GM18517 (cell line): ENCODE measurements at regions not wholly inside any gene's neighbourhood (a gene's known extent, or its start where the extent isn't known, plus 50 kb on each side); places are given as distances from the start of the nearest gene placed in this dataset.
"Not testable (repeated sequence)": the region's sequence is repeated elsewhere in the genome, so short reads cannot be mapped to it uniquely, and the experiment has no call there.

Source experiments
- ATAC-seq: cut with Tn5 transposase; IDR thresholded peaks from one replicate; pipeline ENCODE4 v1.9.1; 2021; ENCODE audit warnings: mild to moderate bottlenecking, moderate library complexity; ENCODE audit not compliant: unreplicated experiment

- no peak for ATAC-seq
Observed at GRCh38 chrX:150118476-150118875, 180.2 kb upstream of the EOLA2 start.

DNA sequence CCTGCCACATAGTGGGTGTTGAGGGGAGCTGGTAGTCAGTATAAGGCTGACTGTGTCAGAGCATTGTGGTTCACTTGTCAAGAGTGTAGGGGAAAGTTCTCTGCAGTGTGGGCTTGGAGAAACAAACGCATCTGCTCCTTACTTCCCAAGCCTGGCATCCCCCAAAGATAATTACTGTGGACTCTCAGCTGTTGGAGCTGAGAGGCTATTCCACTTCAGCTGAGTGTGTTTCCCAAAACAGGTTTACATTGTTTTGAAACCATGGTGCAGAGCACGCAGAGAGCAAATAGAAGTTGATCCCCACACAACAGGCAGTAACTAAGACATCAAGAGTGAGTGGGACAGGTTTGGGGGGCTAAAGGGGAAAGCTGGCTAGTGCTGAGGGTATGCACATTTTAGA, 181.0 kb upstream of the EOLA2 start:
- ATAC-seq, result no peak

GRCh38 chrX:150125045-150125444, 186.8 kb upstream of the EOLA2 start:
- ATAC-seq, result not testable (repeated sequence)

DNA sequence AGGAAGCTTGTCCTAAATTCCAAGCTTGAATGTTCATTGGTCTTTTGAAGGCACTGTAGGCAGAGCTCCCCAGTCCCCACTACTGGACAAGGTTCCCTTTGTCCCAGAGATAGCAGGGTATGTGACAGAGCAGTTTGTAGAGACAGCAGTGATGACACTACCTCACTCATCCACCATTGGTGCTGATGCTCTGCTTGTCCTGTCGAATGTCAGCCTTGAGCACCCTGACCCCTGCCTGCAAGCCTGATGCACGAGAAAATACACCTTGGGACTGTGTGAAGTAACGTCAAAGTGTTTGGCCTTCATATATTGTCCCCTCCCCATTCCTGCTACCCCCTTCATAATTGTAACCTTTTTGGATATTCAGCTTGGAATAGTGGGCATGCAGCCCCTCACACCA, 188.9 kb upstream of the EOLA2 start:
- ATAC-seq, result no peak

DNA sequence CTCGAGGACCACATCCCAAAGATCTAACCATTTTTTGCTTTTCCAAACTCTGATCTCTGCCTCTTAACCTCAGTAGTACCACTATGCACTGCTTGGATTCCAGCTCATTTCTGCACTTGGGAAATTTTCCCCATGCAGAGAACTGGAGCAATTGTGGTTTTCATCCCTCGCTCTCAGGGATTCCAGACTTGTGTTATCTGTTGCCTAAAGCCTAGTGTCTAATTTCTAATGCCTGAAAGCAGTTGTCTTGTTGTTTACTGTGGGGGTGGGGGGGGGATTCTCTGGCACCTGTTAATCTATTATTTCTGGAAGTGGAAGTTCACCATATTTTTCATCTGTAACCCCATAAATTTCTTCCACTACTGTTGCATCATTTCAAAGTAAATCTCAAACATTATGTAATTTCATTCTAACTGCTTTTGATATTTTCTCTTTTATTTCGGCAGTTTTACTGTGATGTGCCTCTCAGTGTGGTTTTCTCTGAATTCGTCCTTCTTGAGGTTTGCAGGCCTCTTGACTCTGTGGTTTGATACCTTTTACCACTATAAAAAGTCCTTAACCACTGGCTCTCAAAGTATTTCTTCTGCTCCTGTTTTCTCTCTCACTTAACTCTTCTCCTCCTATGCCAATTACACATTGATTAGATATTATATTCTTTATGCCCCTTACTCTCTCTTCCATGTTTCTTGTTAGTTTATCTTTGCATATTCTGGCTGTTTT, 205.6 kb upstream of the EOLA2 start:
- no peak for ATAC-seq

DNA sequence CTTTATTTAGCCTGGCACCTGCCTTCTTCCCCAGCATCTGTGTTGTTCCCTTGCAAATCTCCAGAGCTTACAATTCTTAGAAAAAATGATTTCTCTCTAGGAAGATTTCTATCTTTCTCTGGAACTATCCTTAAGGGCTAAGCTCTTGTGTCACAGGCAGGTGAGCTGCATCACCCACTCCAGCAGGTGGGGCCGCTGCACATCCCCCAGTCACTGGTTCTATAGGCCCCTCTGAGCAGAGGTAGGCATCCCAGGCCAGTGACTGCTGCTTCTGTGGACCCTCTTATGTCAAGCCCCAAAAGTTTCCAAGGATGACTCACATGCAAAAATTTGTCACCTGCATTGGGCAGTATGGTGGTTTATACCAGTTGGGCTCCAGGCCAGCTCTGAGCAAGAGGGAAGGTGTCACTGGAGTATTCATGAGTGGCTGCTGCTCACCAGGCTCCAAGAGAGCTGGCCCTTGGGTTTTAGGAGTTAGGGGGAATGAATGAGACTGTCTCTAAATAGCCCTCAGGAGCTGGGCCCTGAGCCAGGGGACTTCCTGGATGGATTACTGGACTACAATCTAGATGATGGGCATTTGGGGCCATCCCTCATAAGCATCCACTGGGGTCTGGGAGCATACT, 208.1 kb upstream of the EOLA2 start:
- ATAC-seq, result no peak

GRCh38 chrX:150148749-150149672, 210.7 kb upstream of the EOLA2 start:
- ATAC-seq, result no peak

DNA sequence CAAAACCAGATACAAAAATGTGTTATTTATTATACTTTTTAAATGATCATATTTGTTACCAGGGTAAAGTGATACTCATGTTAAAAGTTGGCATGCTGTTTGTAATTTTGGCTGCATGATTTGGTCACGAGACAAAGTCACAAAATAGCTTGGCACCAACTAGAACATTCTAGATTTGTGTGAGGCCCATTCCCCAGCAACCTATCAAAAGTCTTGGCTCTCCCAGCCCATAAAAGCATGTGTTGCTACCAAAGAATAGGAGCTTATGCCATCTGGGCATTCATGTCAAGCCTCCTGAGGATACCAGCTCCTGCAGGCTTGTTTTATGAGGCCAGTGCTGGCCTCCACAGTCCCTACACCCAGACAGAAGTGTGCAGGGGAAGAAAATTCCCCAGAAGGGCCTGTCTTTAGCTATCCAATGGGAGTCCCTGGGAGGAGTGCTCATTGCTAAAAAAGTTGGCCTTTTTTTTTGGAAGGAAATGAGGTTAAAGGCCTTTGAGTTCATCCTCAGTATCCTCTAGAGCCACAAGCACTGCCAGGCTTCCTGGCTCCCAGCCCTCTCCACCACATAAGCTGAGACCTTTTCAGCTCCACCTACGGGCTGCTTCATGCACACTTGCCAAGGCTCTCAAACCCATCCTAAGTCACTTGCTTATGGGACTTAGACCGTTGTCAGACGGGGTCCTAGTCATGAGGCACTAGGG, 211.9 kb upstream of the EOLA2 start:
- ATAC-seq, result no peak

DNA sequence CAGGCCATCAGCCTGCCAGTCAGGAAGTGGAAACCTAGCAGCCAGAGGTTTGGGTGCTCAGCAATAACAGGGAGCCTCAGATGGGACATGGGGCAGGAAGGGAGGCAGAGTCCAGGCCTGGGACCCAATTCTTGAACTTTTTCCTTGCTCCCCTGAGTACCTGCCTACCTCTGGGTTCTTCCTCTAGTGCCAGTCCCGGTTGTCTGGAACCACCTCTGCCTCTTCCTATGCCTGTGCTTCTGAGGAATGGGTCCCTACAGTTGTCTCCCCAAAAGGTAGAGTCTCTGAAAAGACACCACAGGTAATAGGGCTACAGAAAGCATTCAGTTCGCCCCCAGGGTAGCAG, 212.4 kb upstream of the MAMLD1 start:
- no peak for ATAC-seq

DNA sequence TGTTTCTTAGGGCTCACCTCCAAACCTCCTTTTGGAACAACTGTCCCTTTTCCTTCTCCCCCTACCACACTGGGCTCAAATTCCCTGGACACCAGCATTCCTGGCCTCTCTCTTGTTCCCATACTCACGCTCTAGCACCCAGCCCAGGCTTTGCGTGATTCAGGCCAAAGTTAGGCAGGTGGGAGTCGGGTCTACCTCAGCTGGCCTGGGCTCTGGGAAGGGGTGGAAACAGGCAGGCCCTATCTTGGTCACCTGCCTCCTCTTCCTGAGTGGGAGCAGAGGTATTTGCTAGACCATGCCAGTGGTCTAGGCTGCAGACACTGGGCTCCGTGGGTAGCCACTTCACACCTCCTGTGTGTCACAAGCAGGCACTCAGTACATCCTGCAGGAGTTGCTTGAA, 211.1 kb upstream of the MAMLD1 start:
- no peak for ATAC-seq

DNA sequence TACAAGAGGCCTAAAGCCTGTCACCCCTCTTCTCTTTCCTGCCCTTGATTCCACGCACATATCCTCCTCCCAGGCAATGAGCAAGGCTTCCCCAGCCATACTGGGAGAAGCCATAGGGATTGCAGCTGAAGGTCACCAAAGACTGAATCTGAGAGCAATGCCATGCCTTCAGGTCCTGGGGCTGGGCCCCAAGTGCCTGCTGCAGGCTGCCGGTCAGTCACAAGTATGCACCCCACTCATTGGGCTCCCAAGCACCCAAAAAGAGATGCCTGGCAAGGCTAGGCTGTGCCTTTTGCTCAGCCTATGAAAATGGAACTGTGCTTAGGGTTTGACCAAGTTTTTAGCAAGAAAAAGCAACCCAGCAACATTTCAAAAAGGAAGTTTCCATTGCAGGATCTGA, 210.6 kb upstream of the MAMLD1 start:
- ATAC-seq, result no peak

DNA sequence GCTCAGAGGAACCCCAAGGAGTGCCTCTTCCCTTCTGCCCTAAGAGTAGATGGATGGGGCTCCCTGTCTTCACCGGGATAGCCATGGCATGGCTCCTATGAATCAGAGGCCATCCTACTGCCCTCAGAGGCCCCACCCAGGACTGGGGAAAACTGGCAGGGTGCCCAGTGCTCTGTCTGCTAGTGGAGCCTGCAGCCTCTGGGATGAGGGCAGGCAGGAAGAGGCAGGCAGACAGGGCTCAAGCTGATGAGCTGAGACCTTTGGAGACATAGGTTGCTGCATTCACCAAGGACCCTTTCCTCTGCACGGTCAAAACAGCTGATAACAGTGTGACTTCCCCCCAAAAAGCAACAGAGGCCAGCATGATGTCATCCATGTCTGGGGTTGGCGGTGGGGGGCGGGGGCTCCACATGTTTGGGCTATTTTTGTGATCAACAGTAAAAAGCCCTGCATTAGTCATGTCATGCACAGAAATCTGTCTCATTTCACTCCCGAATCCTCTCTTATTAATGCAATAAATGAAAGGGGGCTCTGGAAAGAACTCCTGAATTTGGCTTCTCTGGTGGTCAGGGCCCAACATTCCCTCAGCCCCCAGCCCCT, 207.6 kb upstream of the MAMLD1 start:
- no peak for ATAC-seq

DNA sequence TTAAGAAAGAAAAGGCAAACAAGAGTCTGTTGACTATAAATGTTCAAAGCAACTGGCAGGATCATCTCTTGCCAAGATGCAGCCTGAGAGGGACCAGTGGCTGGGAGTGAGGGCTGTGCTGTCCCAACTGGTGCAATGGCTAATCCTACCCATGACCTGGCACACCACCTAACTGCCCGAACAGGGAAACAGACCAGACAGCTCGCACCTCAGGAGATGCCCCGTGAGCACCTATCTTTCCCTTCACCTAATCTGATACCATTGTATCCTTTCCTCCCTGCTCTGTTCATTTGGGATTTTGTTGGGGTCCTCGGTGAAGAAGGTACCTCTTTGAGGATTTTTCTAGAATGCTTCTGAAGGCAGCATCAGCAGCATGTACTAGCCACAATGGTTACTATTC, 206.5 kb upstream of the MAMLD1 start:
- no peak for ATAC-seq

GRCh38 chrX:150157291-150157690, 205.8 kb upstream of the MAMLD1 start:
- ATAC-seq, result no peak

DNA sequence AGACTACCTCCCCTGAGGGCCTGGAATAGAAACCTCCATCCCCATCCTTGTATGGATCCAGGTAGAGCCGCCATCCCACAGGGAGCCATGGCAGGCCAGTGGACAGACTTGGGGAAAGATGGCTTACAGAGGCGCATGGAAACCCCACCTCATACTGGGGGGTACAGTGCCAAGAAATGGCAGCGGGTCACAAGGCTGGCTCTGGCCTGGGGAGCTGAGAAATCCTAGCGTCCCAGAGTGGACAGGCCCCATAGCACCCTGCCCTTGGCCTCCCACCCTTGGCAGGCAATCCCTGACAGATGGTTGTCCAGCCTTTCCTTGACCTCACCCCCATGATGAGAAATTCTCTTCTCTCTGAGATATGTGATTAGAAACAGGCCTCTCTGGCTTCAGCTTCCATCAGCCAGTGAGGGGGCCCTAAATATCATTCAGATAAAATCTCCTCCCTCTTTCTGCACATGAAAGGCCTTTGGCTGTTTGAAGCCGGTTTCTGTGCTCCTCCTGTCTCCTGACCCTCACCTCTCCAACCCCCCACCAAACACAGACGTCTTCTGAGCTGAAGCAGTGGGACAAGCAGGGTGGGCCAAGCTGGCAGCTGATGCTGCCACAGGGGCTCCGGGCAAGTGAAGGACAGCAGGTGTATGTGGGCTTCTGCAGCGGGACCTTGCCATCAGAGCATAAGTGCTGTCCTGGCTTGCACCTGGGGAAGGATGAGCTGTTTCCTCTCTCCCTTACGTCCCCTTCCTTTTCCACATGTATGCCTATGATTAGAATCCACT, 204.4 kb upstream of the MAMLD1 start:
- ATAC-seq, result no peak

DNA sequence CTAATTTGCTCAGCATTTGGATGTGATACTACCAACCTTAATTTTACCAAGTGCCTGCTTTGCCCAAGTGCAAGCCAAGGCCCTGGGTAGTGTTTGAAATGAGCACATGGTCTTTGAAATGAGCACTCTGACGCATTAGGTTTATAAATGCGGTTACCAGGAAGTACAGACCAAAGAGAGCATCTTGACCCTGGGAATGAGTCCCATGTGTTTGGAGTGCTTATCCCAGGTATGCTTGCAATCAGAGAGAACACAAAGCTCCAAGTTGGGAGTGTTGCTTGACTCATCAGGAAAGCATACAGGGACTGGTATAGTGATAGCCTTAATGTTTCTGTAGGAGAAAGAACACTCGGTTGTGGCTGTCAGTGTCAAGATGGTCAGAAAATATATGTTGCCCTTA, 203.6 kb upstream of the MAMLD1 start:
- no peak for ATAC-seq

GRCh38 chrX:150160656-150161055, 202.5 kb upstream of the MAMLD1 start:
- ATAC-seq, result no peak

- no peak for ATAC-seq
Observed at GRCh38 chrX:150161193-150161592, 201.9 kb upstream of the MAMLD1 start.

- no peak for ATAC-seq
Observed at GRCh38 chrX:150162141-150162540, 201.0 kb upstream of the MAMLD1 start.
